Calu3 (cell line): ENCODE measurements at regions not wholly inside any gene's neighbourhood (a gene's known extent, or its start where the extent isn't known, plus 50 kb on each side); places are given as distances from the start of the nearest gene placed in this dataset.

Experiments used
- BruUV-seq: library from RNA; stranded (reverse); fragments of 400-500 nt; replicated peaks from 2 replicates; lab custom pipeline; 2021; lab: Mats Ljungman, UMichigan
- CTCF ChIA-PET: fragments of 300-600 bp; sonication (Branson Sonifier 250); formaldehyde crosslinking; loops from one replicate; lab custom pipeline; 2022; ENCODE audit warnings: antibody characterized with exemption; lab: Charles Lee
- DNase-seq: peaks from one replicate; pipeline ENCODE4 v3.0.0; 2022
- H3K27ac Mint-ChIP-seq: one replicate; pipeline ENCODE4 v1.8.0; 2022; ENCODE audit warnings: mixed read lengths; ENCODE audit not compliant: unreplicated experiment
- H3K27me3 Mint-ChIP-seq: one replicate; pipeline ENCODE4 v1.8.0; 2022; ENCODE audit warnings: mixed read lengths; ENCODE audit not compliant: unreplicated experiment
- H3K36me3 Mint-ChIP-seq: one replicate; pipeline ENCODE4 v1.8.0; 2022; ENCODE audit warnings: mild to moderate bottlenecking, moderate library complexity, mixed read lengths; ENCODE audit not compliant: insufficient read depth, unreplicated experiment
- H3K4me1 Mint-ChIP-seq: one replicate; pipeline ENCODE4 v1.8.0; 2022; ENCODE audit warnings: mild to moderate bottlenecking, low read depth, mixed read lengths; ENCODE audit not compliant: unreplicated experiment
- H3K4me3 Mint-ChIP-seq: one replicate; pipeline ENCODE4 v1.8.0; 2022; ENCODE audit warnings: mild to moderate bottlenecking, low read depth, moderate library complexity, mixed read lengths; ENCODE audit not compliant: unreplicated experiment
- H3K9me3 Mint-ChIP-seq: one replicate; pipeline ENCODE4 v1.8.0; 2022; ENCODE audit warnings: low read depth, mixed read lengths; ENCODE audit not compliant: unreplicated experiment
- intact Hi-C: fragments of 100-400 bp; cut with micrococcal nuclease; formaldehyde crosslinking; loops from one replicate; pipeline ENCODE4 v1.10.0; 2022; ENCODE audit not compliant: unreplicated experiment
- TF ChIP-seq, protein P1 (sequence below): fragments of 200-600 bp; IDR thresholded peaks from one replicate; pipeline ENCODE4 v1.8.0; 2022; ENCODE audit warnings: antibody characterized with exemption; ENCODE audit not compliant: unreplicated experiment

DNA sequence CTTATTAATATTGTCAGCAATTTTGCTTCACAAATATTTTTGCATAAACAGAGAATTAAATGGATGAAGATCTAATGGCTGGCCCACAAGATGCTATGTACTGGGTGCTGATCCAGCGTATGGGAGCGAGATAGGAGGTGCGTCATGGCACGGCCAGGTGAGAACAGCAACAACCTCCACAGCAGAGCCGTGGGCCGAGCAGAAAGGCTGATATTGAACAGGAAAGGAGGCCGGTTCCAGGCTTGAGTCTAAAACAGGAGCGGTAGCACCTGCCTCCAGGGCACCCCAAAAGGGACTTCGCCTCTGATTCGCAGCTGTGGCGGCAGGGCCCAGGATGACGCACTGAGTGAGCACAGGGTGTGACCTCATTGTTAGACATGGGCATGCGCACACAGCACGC is 1502.1 kb downstream of the TBC1D22A start:
- H3K4me3 Mint-ChIP-seq = no peak overlapping the region
- BruUV-seq = no TSS peak
- CTCF ChIA-PET = no interaction called here
- no peaks in the 10 kb centered on the region for H3K36me3 Mint-ChIP-seq
- no peaks in the 10 kb centered on the region for H3K4me1 Mint-ChIP-seq
- no peak overlapping the region for H3K27ac Mint-ChIP-seq
- TF ChIP-seq, protein P1, sequence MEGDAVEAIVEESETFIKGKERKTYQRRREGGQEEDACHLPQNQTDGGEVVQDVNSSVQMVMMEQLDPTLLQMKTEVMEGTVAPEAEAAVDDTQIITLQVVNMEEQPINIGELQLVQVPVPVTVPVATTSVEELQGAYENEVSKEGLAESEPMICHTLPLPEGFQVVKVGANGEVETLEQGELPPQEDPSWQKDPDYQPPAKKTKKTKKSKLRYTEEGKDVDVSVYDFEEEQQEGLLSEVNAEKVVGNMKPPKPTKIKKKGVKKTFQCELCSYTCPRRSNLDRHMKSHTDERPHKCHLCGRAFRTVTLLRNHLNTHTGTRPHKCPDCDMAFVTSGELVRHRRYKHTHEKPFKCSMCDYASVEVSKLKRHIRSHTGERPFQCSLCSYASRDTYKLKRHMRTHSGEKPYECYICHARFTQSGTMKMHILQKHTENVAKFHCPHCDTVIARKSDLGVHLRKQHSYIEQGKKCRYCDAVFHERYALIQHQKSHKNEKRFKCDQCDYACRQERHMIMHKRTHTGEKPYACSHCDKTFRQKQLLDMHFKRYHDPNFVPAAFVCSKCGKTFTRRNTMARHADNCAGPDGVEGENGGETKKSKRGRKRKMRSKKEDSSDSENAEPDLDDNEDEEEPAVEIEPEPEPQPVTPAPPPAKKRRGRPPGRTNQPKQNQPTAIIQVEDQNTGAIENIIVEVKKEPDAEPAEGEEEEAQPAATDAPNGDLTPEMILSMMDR = no peak
- no peak for DNase-seq
- H3K27me3 Mint-ChIP-seq = no peaks in the 10 kb centered on the region
- intact Hi-C loops = no loop called here
- H3K9me3 Mint-ChIP-seq = peaks cover 11% of the 10 kb centered on the region

GRCh38 chr22:48263791-48264351 is 1501.4 kb downstream of the TBC1D22A start:
- Mint-ChIP-seq H3K4me3 (no peak overlapping the region), H3K36me3 (no peaks in the 10 kb centered on the region), H3K27ac (no peak overlapping the region), H3K9me3 (peaks cover 6% of the 10 kb centered on the region), H3K27me3 (no peaks in the 10 kb centered on the region), H3K4me1 (no peaks in the 10 kb centered on the region)
- TF ChIP-seq, protein P1 = no peak
- CTCF ChIA-PET = no interaction called here
- BruUV-seq = no TSS peak
- intact Hi-C loops = no loop called here
- no peak for DNase-seq

- H3K4me1 Mint-ChIP-seq = no peaks in the 10 kb centered on the region
- peaks cover 6% of the 10 kb centered on the region for H3K9me3 Mint-ChIP-seq
- no peaks in the 10 kb centered on the region for H3K36me3 Mint-ChIP-seq
- intact Hi-C loops = no loop called here
- no peaks in the 10 kb centered on the region for H3K27me3 Mint-ChIP-seq
- TF ChIP-seq, protein P1 = no peak
- CTCF ChIA-PET = no interaction called here
- BruUV-seq = no TSS peak
- DNase-seq = no peak
- no peak overlapping the region for H3K4me3 Mint-ChIP-seq
- H3K27ac Mint-ChIP-seq = no peak overlapping the region
These were observed 1500.9 kb downstream of the TBC1D22A start for GRCh38 chr22:48263431-48263765.

- TF ChIP-seq, protein P1 = no peak
- DNase-seq = no peak
- Mint-ChIP-seq H3K27ac (no peak overlapping the region), H3K4me1 (no peaks in the 10 kb centered on the region), H3K27me3 (no peaks in the 10 kb centered on the region), H3K9me3 (peaks cover 6% of the 10 kb centered on the region), H3K36me3 (no peaks in the 10 kb centered on the region), H3K4me3 (no peak overlapping the region)
- intact Hi-C loops = no loop called here
- CTCF ChIA-PET = no interaction called here
- BruUV-seq = no TSS peak
These were observed 1500.4 kb downstream of the TBC1D22A start for GRCh38 chr22:48262596-48263430.
